AG04450 (cell line): ENCODE measurements at regions not wholly inside any gene's neighbourhood (a gene's known extent, or its start where the extent isn't known, plus 50 kb on each side); places are given as distances from the start of the nearest gene placed in this dataset.

Experiments
- CTCF ChIA-PET: fragments of 300-600, 350-600 bp; formaldehyde crosslinking; extraction: SDS; loops from one replicate; lab custom pipeline; 2022; ENCODE audit warnings: antibody characterized with exemption, inconsistent platforms; lab: Charles Lee
- POLR2A ChIA-PET: fragments of 350-600 bp; formaldehyde crosslinking; extraction: SDS; loops from one replicate; lab custom pipeline; 2021; ENCODE audit warnings: antibody characterized with exemption, inconsistent platforms; lab: Yijun Ruan, JAX
- DNase-seq: peaks from one replicate; pipeline ENCODE4 v3.0.0-alpha.2; 2011; ENCODE audit warnings: low read depth, low spot score
- H3K27ac ChIP-seq: one replicate; pipeline ENCODE4 v1.5.1; 2012; ENCODE audit warnings: low read depth, low read length, control low read depth
- H3K27me3 ChIP-seq: one replicate; pipeline ENCODE4 v1.6.0; 2012; ENCODE audit warnings: low read length; ENCODE audit not compliant: control insufficient read depth, insufficient read depth
- H3K4me3 ChIP-seq: 2 replicates; pipeline ENCODE4 v1.5.1; 2011; ENCODE audit warnings: mild to moderate bottlenecking, low read depth, low read length, control low read depth
- H3K9me3 ChIP-seq: 2 replicates; pipeline ENCODE4 v1.5.1; 2012; ENCODE audit warnings: low read length; ENCODE audit not compliant: control insufficient read depth, insufficient read depth
- TF ChIP-seq, protein P1 (sequence below): IDR thresholded peaks from 2 replicates; pipeline ENCODE4 v1.5.1; 2011; ENCODE audit warnings: low read depth, low read length, control low read depth, inconsistent platforms

DNA sequence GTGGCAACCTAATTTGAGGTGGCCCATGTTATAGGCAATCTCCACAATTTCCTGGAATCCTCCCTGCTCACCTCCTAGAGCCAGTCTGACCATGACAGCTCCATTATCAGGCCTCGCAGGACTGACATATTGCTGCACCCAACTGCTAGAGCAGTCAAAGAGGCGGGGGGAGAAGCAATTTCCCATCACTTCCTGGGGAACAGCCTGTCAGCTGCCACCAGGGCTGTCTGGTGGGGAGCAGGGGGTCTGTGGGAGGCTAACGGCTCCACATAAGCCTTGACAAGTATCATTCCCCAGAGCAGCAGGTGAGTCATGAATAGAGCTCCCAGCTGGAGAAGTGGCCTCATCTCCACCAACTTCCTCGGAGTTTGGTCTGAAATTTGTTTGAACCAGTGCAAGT lies 322.9 kb downstream of the MATN1 start:
- H3K4me3 ChIP-seq, result no peak overlapping the region
- H3K9me3 ChIP-seq, result no peaks in the 10 kb centered on the region
- H3K27ac ChIP-seq, result no peak overlapping the region
- TF ChIP-seq, protein P1, sequence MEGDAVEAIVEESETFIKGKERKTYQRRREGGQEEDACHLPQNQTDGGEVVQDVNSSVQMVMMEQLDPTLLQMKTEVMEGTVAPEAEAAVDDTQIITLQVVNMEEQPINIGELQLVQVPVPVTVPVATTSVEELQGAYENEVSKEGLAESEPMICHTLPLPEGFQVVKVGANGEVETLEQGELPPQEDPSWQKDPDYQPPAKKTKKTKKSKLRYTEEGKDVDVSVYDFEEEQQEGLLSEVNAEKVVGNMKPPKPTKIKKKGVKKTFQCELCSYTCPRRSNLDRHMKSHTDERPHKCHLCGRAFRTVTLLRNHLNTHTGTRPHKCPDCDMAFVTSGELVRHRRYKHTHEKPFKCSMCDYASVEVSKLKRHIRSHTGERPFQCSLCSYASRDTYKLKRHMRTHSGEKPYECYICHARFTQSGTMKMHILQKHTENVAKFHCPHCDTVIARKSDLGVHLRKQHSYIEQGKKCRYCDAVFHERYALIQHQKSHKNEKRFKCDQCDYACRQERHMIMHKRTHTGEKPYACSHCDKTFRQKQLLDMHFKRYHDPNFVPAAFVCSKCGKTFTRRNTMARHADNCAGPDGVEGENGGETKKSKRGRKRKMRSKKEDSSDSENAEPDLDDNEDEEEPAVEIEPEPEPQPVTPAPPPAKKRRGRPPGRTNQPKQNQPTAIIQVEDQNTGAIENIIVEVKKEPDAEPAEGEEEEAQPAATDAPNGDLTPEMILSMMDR, result no peak
- no peaks in the 10 kb centered on the region for H3K27me3 ChIP-seq
- DNase-seq, result no peak
- CTCF ChIA-PET, result interaction anchor here (3.3 kb wide), 1 partner anchor 20 kb away, joined by 17 read pairs; no protein-coding TSS in a partner anchor
- POLR2A ChIA-PET, result no interaction called here

DNA sequence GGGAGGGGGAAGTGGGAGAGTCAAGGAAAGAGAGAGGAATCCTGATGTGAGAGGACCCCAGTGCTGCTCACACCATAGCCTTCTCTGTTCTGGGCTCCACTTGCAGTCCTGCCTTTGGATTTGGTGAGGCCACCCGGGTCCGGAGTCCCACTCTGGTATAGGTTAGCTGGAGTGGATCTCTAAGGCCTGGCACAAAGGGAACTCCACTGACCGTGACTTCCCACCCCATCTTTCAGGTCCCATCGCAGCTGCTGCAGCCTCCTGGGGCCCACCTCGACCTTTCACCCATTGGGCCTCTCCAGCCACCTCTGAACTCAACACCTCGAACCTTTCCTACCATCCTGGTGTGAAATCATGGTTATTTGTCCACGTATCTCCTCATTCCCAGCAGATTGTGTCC lies 324.4 kb downstream of the MATN1 start:
- CTCF ChIA-PET, result interaction anchor here (3.3 kb wide), 1 partner anchor 18 kb away, joined by 17 read pairs; no protein-coding TSS in a partner anchor
- Histone ChIP-seq H3K27ac (no peak overlapping the region), H3K27me3 (no peaks in the 10 kb centered on the region), H3K9me3 (no peaks in the 10 kb centered on the region), H3K4me3 (no peak overlapping the region)
- POLR2A ChIA-PET, result no interaction called here
- TF ChIP-seq, protein P1, result no peak
- DNase-seq, result no peak

DNA sequence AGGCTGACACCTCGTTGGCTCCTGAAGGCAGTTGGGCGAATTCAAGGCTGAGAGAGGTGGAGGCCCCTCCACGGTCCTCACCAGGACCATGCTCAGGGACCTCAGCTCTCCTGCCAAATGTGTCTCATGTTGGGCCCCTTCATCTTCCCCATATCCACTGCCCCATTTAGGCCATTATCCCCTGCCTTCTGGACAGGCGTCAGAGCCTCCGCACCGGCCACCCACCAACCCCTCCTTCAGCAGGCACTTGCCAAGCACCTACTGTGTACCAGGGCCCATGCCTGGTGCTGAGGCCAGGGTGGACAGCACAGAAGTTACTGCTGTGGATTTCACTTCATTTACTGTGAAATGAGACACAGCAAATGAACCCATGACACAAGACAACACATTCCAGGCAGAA lies 325.8 kb downstream of the MATN1 start:
- no peak overlapping the region for H3K27ac ChIP-seq
- no peaks in the 10 kb centered on the region for H3K27me3 ChIP-seq
- TF ChIP-seq, protein P1, result no peak
- H3K9me3 ChIP-seq, result no peaks in the 10 kb centered on the region
- DNase-seq, result no peak
- ChIA-PET CTCF (no interaction called here), POLR2A (no interaction called here)
- no peak overlapping the region for H3K4me3 ChIP-seq

DNA sequence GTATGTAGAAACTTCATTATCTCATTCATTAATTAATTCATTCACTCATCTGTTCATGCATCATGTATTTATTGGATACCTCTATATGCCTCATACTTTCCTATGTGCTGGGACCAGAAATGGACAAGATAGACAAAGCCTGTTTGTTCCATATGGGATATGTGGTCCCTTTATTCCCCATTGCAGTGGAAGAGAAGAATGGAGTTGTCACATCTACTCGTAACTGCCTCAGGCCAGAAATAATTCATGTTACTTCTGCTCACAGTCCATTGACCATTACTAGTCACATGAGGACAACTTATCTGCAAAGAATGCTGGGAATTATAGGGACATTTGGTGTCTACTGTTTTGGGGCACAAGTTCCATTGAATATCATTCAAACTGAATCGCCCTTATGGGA lies 327.8 kb downstream of the MATN1 start:
- POLR2A ChIA-PET, result no interaction called here

DNA sequence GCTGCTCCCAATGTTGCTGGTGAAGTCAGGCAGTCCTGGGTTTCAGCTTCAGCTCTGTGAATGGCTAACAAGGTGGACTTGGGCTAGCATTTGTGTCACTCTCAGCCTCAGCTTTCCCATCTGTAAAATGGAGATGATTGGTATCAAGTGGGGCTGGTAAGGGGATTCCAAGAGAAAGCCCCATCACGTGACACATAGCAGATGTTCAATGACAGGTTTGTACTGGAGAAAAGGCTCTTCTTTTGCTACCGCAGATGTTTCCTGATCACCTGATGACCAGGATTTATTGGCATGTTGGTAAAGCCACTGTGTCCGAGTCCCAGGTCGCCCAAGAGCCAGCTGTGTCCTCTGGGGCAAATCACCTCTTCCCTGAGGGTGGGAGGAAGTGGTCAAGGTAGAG lies 335.0 kb downstream of the MATN1 start:
- no peak overlapping the region for H3K27ac ChIP-seq

More for the DNA sequence above, 327.8 kb downstream of the MATN1 start:
- no peak overlapping the region for H3K4me3 ChIP-seq
- TF ChIP-seq, protein P1, result no peak
- H3K9me3 ChIP-seq, result no peaks in the 10 kb centered on the region
- no peak for DNase-seq
- H3K27me3 ChIP-seq, result no peaks in the 10 kb centered on the region
- no peak overlapping the region for H3K27ac ChIP-seq
- CTCF ChIA-PET, result no interaction called here

More for the DNA sequence above, 335.0 kb downstream of the MATN1 start:
- DNase-seq, result no peak
- Histone ChIP-seq H3K4me3 (no peak overlapping the region), H3K9me3 (no peaks in the 10 kb centered on the region), H3K27me3 (no peaks in the 10 kb centered on the region)
- TF ChIP-seq, protein P1, result no peak
- ChIA-PET POLR2A (no interaction called here), CTCF (no interaction called here)
